Activated T-cell treated with anti-CD3 and anti-CD28 coated beads, Interleukin-2, amount 50 U/mL, for 24 hours (primary cell): ENCODE measurements at regions not wholly inside any gene's neighbourhood (a gene's known extent, or its start where the extent isn't known, plus 50 kb on each side); places are given as distances from the start of the nearest gene placed in this dataset.

Experiments
- DNase-seq: peaks from one replicate; pipeline ENCODE4 v3.0.0-alpha.2; 2020
- H3K27ac Mint-ChIP-seq: 2 replicates; pipeline ENCODE4 v1.8.0; 2020; ENCODE audit warnings: mild to moderate bottlenecking, mixed read lengths
- H3K27me3 Mint-ChIP-seq: 2 replicates; pipeline ENCODE4 v1.8.0; 2020; ENCODE audit warnings: mixed read lengths
- H3K36me3 Mint-ChIP-seq: 2 replicates; pipeline ENCODE4 v1.8.0; 2020; ENCODE audit warnings: low read depth, mixed read lengths
- H3K4me1 Mint-ChIP-seq: 2 replicates; pipeline ENCODE4 v1.8.0; 2020; ENCODE audit warnings: low read depth, mixed read lengths
- H3K4me3 Mint-ChIP-seq: 2 replicates; pipeline ENCODE4 v1.8.0; 2020; ENCODE audit warnings: mild to moderate bottlenecking, moderate library complexity, mixed read lengths
- H3K9me3 Mint-ChIP-seq: 2 replicates; pipeline ENCODE4 v1.8.0; 2020; ENCODE audit warnings: mixed read lengths

- DNase-seq, result no peak
- H3K27me3 Mint-ChIP-seq, result no peaks in the 10 kb centered on the region
- no peaks in the 10 kb centered on the region for H3K4me1 Mint-ChIP-seq
- H3K36me3 Mint-ChIP-seq, result no peaks in the 10 kb centered on the region
- H3K9me3 Mint-ChIP-seq, result no peaks in the 10 kb centered on the region
- no peak overlapping the region for H3K4me3 Mint-ChIP-seq
- no peak overlapping the region for H3K27ac Mint-ChIP-seq
These were observed 155.0 kb downstream of the NUAK1 start for GRCh38 chr12:105983622-105984320.

- H3K4me1 Mint-ChIP-seq, result no peaks in the 10 kb centered on the region
- H3K9me3 Mint-ChIP-seq, result no peaks in the 10 kb centered on the region
- no peak overlapping the region for H3K4me3 Mint-ChIP-seq
- H3K36me3 Mint-ChIP-seq, result no peaks in the 10 kb centered on the region
- H3K27me3 Mint-ChIP-seq, result no peaks in the 10 kb centered on the region
- no peak for DNase-seq
- H3K27ac Mint-ChIP-seq, result no peak overlapping the region
These were observed 153.4 kb downstream of the NUAK1 start for GRCh38 chr12:105985383-105985782.

- Mint-ChIP-seq H3K36me3 (no peaks in the 10 kb centered on the region), H3K4me1 (no peaks in the 10 kb centered on the region), H3K27me3 (no peaks in the 10 kb centered on the region), H3K4me3 (no peak overlapping the region), H3K27ac (no peak overlapping the region), H3K9me3 (no peaks in the 10 kb centered on the region)
- no peak for DNase-seq
These were observed 151.7 kb downstream of the NUAK1 start for GRCh38 chr12:105986779-105987684.

GRCh38 chr12:105987685-105988035 is 151.1 kb downstream of the NUAK1 start:
- no peak overlapping the region for H3K27ac Mint-ChIP-seq
- H3K9me3 Mint-ChIP-seq, result no peaks in the 10 kb centered on the region
- H3K4me1 Mint-ChIP-seq, result no peaks in the 10 kb centered on the region
- DNase-seq, result no peak
- H3K4me3 Mint-ChIP-seq, result no peak overlapping the region
- peaks cover 5% of the 10 kb centered on the region for H3K27me3 Mint-ChIP-seq
- H3K36me3 Mint-ChIP-seq, result no peaks in the 10 kb centered on the region

GRCh38 chr12:105992849-105993740 is 145.7 kb downstream of the NUAK1 start:
- Mint-ChIP-seq H3K9me3 (no peaks in the 10 kb centered on the region), H3K27ac (no peak overlapping the region), H3K27me3 (peaks cover 21% of the 10 kb centered on the region), H3K4me3 (no peak overlapping the region), H3K4me1 (no peaks in the 10 kb centered on the region), H3K36me3 (no peaks in the 10 kb centered on the region)
- DNase-seq, result no peak

GRCh38 chr12:105993766-105994555 is 144.8 kb downstream of the NUAK1 start:
- no peak for DNase-seq

GRCh38 chr12:105995961-105996431 is 142.8 kb downstream of the NUAK1 start:
- Mint-ChIP-seq H3K4me3 (no peak overlapping the region), H3K27ac (no peak overlapping the region), H3K36me3 (no peaks in the 10 kb centered on the region), H3K27me3 (peaks cover 25% of the 10 kb centered on the region), H3K9me3 (no peaks in the 10 kb centered on the region), H3K4me1 (no peaks in the 10 kb centered on the region)
- no peak for DNase-seq

More at GRCh38 chr12:105993766-105994555, 144.8 kb downstream of the NUAK1 start:
- no peaks in the 10 kb centered on the region for H3K4me1 Mint-ChIP-seq
- no peaks in the 10 kb centered on the region for H3K9me3 Mint-ChIP-seq
- H3K4me3 Mint-ChIP-seq, result no peak overlapping the region
- H3K36me3 Mint-ChIP-seq, result no peaks in the 10 kb centered on the region
- H3K27me3 Mint-ChIP-seq, result peaks cover 21% of the 10 kb centered on the region
- no peak overlapping the region for H3K27ac Mint-ChIP-seq

- Mint-ChIP-seq H3K9me3 (no peaks in the 10 kb centered on the region), H3K36me3 (no peaks in the 10 kb centered on the region), H3K27me3 (peaks cover 16% of the 10 kb centered on the region), H3K4me3 (no peak overlapping the region), H3K27ac (no peak overlapping the region), H3K4me1 (no peaks in the 10 kb centered on the region)
- DNase-seq, result no peak
These were observed 140.2 kb downstream of the NUAK1 start for GRCh38 chr12:105998561-105998960.

GRCh38 chr12:106000382-106001104 is 138.2 kb downstream of the NUAK1 start:
- no peaks in the 10 kb centered on the region for H3K4me1 Mint-ChIP-seq
- no peak overlapping the region for H3K4me3 Mint-ChIP-seq
- H3K27me3 Mint-ChIP-seq, result peaks cover 10% of the 10 kb centered on the region
- H3K9me3 Mint-ChIP-seq, result no peaks in the 10 kb centered on the region
- DNase-seq, result no peak
- H3K27ac Mint-ChIP-seq, result no peak overlapping the region
- H3K36me3 Mint-ChIP-seq, result no peaks in the 10 kb centered on the region

- no peaks in the 10 kb centered on the region for H3K4me1 Mint-ChIP-seq
- no peak for DNase-seq
- no peaks in the 10 kb centered on the region for H3K9me3 Mint-ChIP-seq
- peaks cover 5% of the 10 kb centered on the region for H3K27me3 Mint-ChIP-seq
- no peak overlapping the region for H3K4me3 Mint-ChIP-seq
- no peak overlapping the region for H3K27ac Mint-ChIP-seq
- H3K36me3 Mint-ChIP-seq, result no peaks in the 10 kb centered on the region
These were observed 137.5 kb downstream of the NUAK1 start for GRCh38 chr12:106001105-106001836.

GRCh38 chr12:106001837-106002218 is 136.9 kb downstream of the NUAK1 start:
- H3K27ac Mint-ChIP-seq, result no peak overlapping the region
- no peak overlapping the region for H3K4me3 Mint-ChIP-seq
- peaks cover 4% of the 10 kb centered on the region for H3K27me3 Mint-ChIP-seq
- no peaks in the 10 kb centered on the region for H3K36me3 Mint-ChIP-seq
- DNase-seq, result no peak
- H3K9me3 Mint-ChIP-seq, result no peaks in the 10 kb centered on the region
- no peaks in the 10 kb centered on the region for H3K4me1 Mint-ChIP-seq

GRCh38 chr12:106003297-106003696 is 135.5 kb downstream of the NUAK1 start:
- Mint-ChIP-seq H3K27me3 (peaks cover 4% of the 10 kb centered on the region), H3K9me3 (no peaks in the 10 kb centered on the region), H3K4me3 (no peak overlapping the region), H3K4me1 (no peaks in the 10 kb centered on the region), H3K36me3 (no peaks in the 10 kb centered on the region), H3K27ac (no peak overlapping the region)
- no peak for DNase-seq

- Mint-ChIP-seq H3K4me1 (no peaks in the 10 kb centered on the region), H3K27me3 (peaks cover 4% of the 10 kb centered on the region), H3K4me3 (no peak overlapping the region), H3K27ac (no peak overlapping the region), H3K9me3 (no peaks in the 10 kb centered on the region), H3K36me3 (no peaks in the 10 kb centered on the region)
- DNase-seq, result no peak
These were observed 134.5 kb downstream of the NUAK1 start for GRCh38 chr12:106004289-106004688.
